ENCODE measurements at regions not wholly inside any gene's neighbourhood (a gene's known extent, or its start where the extent isn't known, plus 50 kb on each side); places are given as distances from the start of the nearest gene placed in this dataset.

DNA sequence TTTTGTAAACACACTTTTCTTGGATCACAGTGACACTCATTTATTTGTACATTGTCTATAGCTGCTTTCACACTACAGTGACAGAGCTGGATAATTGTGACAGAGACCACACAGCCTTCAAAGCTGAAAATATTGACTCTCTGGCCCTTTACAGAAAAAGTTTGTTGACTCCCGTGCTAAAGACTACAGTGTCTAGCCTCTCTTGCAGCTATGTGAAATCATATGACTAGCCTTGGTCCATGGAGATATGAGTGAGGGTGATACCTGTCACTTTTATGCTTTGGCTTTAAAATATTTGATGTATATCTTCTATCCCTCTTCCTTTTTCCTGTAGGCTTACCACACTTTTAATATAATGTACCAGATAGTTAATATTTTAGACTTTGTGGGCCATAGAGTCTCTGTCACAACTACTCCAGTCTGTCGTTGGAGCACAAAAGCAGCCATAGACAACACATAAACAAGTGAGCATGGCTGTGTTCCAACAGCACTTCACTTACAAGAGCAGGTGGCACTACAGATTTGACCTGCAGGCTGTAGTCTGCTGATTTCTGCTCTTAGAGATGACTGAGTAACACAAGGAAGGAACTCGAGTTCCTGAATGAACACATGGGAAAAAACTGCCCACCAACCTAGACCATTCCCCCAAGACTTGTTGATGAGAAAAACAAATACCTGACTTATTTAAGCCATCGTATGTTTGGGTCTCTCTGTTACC is 73.5 kb upstream of the ANKRD55 start:
- TF ChIP-seq, protein P1, sequence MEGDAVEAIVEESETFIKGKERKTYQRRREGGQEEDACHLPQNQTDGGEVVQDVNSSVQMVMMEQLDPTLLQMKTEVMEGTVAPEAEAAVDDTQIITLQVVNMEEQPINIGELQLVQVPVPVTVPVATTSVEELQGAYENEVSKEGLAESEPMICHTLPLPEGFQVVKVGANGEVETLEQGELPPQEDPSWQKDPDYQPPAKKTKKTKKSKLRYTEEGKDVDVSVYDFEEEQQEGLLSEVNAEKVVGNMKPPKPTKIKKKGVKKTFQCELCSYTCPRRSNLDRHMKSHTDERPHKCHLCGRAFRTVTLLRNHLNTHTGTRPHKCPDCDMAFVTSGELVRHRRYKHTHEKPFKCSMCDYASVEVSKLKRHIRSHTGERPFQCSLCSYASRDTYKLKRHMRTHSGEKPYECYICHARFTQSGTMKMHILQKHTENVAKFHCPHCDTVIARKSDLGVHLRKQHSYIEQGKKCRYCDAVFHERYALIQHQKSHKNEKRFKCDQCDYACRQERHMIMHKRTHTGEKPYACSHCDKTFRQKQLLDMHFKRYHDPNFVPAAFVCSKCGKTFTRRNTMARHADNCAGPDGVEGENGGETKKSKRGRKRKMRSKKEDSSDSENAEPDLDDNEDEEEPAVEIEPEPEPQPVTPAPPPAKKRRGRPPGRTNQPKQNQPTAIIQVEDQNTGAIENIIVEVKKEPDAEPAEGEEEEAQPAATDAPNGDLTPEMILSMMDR (IDR thresholded peaks at IDR 0.05) = no peak
- no peak for TF ChIP-seq POLR2A (IDR thresholded peaks at IDR 0.05)

Data from testis (tissue), 2 donors.